ENCODE measurements at regions not wholly inside any gene's neighbourhood (a gene's known extent, or its start where the extent isn't known, plus 50 kb on each side); places are given as distances from the start of the nearest gene placed in this dataset.

- Histone ChIP-seq H3K27me3 (ENCODE audit: control insufficient read depth in 2 of 2, insufficient read depth in 2 of 2, low read length in 2 of 2) (peaks cover 84 to 95% of the 10 kb centered on the region in 2 experiments), H3K79me2 (ENCODE audit: control insufficient read depth, insufficient read depth, low read length) (no peaks in the 10 kb centered on the region), H3K27ac (ENCODE audit: extremely low read depth, low read depth, low read length) (no peak overlapping the region), H3K4me3 (no peak overlapping the region), H3K9ac (ENCODE audit: insufficient read depth in 1 of 2, low read depth in 2 of 2, low read length in 2 of 2) (peak overlapping the region in 1 of 2 experiments; percentile 20; a peak in 1 of 4 replicates), H3K9me1 (ENCODE audit: control insufficient read depth, insufficient read depth, low read length) (peaks cover 3% of the 10 kb centered on the region), H3K9me3 (replicated peaks; ENCODE audit: control insufficient read depth, insufficient read depth, low read depth, low read length) (no peaks in the 10 kb centered on the region), H3K4me2 (ENCODE audit: insufficient read depth, low read length) (no peak overlapping the region), H3K4me1 (replicated peaks in 1 of 2; ENCODE audit: control insufficient read depth in 2 of 2, insufficient read depth in 2 of 2, low read length in 2 of 2) (no peaks in the 10 kb centered on the region), H3K36me3 (ENCODE audit: control insufficient read depth, insufficient read depth, low read length) (no peaks in the 10 kb centered on the region), H4K20me1 (replicated peaks; ENCODE audit: control insufficient read depth, insufficient read depth, low read length) (peaks cover 48% of the 10 kb centered on the region), H2AFZ (ENCODE audit: low read depth, low read length) (no peak overlapping the region)
- no peak for DNase-seq (ENCODE audit: extremely low read depth in 1 of 4, low spot score in 3 of 4)
- BruUV-seq (replicated peaks): no TSS peak
- in situ Hi-C loops (cut with MboI) (no loop called here), intact Hi-C loops (cut with micrococcal nuclease) (no loop called here)
- ChIA-PET POLR2A (interaction anchor here (1.0 to 1.4 kb wide), 2 partner anchors 9 to 12 kb away, joined by 3 to 7 read pairs; no protein-coding TSS in a partner anchor), CTCF (ENCODE audit: low intra/inter-chr PET ratio) (no interaction called here)
- 0 out of 3 replicates have a peak, but pooled peaks have one; percentile 13 for ATAC-seq
- FAIRE-seq: no peak
- TF ChIP-seq PTBP1 (IDR thresholded peaks at IDR 0.05; ENCODE audit: low read depth, low read length) (no peak), ZBTB9 (CRISPR knock-in tag; IDR thresholded peaks at IDR 0.05) (no peak), POLR2AphosphoS5 (IDR thresholded peaks at IDR 0.05; ENCODE audit: control insufficient read depth, insufficient read depth, low read depth, low read length) (no peak), ZFX (CRISPR knock-in tag; IDR thresholded peaks at IDR 0.05) (no peak), SIN3B (IDR thresholded peaks at IDR 0.05; ENCODE audit: low read depth) (no peak), CBFB (CRISPR knock-in tag; IDR thresholded peaks at IDR 0.05) (no peak), KAT2B (IDR thresholded peaks at IDR 0.05; ENCODE audit: low read depth, low read length) (no peak), MTA2 (IDR thresholded peaks at IDR 0.05; ENCODE audit: low read depth) (no peak), DDX20 (tag; IDR thresholded peaks at IDR 0.05; ENCODE audit: low read depth) (no peak), SAP30 (IDR thresholded peaks at IDR 0.05; ENCODE audit: borderline replicate concordance, insufficient read depth, low read depth, low read length, poor library complexity, severe bottlenecking) (no peak), XRCC3 (IDR thresholded peaks at IDR 0.05) (no peak), ZNF224 (CRISPR knock-in tag; IDR thresholded peaks at IDR 0.05) (no peak), SUPT5H (IDR thresholded peaks at IDR 0.05) (no peak), EGR1 (conservative IDR thresholded peaks at IDR 0.05) (no peak)
- WGBS (ENCODE audit: insufficient coverage, low coverage, missing lambda C conversion rate): 2% methylated on average over 9 of the region's 9 CpGs
Observed at GRCh38 chr3:13243586-13243985, 170.4 kb upstream of the IQSEC1 start.

Data from K562 (cell line).